NCI-H524 treated with DMSO at 0.1 percent for 48 hours (cell line): ENCODE measurements at regions not wholly inside any gene's neighbourhood (a gene's known extent, or its start where the extent isn't known, plus 50 kb on each side); places are given as distances from the start of the nearest gene placed in this dataset.
A peak's percentile ranks its signal among the peaks of the same experiment; 100 is the strongest.

ENCODE experiments used
- DNase-seq: peaks from one replicate; lab custom pipeline; 2025; lab: John Stamatoyannopoulos, UW

GRCh38 chr6:56407883-56408410 lies 160.6 kb upstream of the COL21A1 start:
- no peak for DNase-seq

- DNase-seq = no peak
Measured at GRCh38 chr6:56406276-56407269, 159.2 kb upstream of the COL21A1 start.

- DNase-seq = no peak
Measured at GRCh38 chr6:56404599-56404998, 157.2 kb upstream of the COL21A1 start.

- DNase-seq = no peak
Measured at GRCh38 chr6:56403745-56404144, 156.4 kb upstream of the COL21A1 start.

GRCh38 chr6:56401477-56402070 lies 154.2 kb upstream of the COL21A1 start:
- no peak for DNase-seq

- no peak for DNase-seq
Measured at GRCh38 chr6:56400273-56400672, 152.9 kb upstream of the COL21A1 start.

GRCh38 chr6:56399672-56400263 lies 152.4 kb upstream of the COL21A1 start:
- no peak for DNase-seq

GRCh38 chr6:56399250-56399671 lies 151.9 kb upstream of the COL21A1 start:
- DNase-seq = no peak

GRCh38 chr6:56396435-56396834 lies 149.1 kb upstream of the COL21A1 start:
- no peak for DNase-seq

- no peak for DNase-seq
Measured at GRCh38 chr6:56393615-56394612, 146.5 kb upstream of the COL21A1 start.

GRCh38 chr6:56388415-56388755 lies 141.0 kb upstream of the COL21A1 start:
- no peak for DNase-seq

GRCh38 chr6:56387621-56388414 lies 140.4 kb upstream of the COL21A1 start:
- DNase-seq = peak; percentile 49

GRCh38 chr6:56386717-56387116 lies 139.3 kb upstream of the COL21A1 start:
- DNase-seq = no peak

- DNase-seq = no peak
Measured at GRCh38 chr6:56385981-56386593, 138.7 kb upstream of the COL21A1 start.

GRCh38 chr6:56383160-56383559 lies 135.8 kb upstream of the COL21A1 start:
- no peak for DNase-seq

GRCh38 chr6:56382416-56382940 lies 135.1 kb upstream of the COL21A1 start:
- DNase-seq = no peak

- DNase-seq = no peak
Measured at GRCh38 chr6:56381801-56382251, 134.4 kb upstream of the COL21A1 start.

GRCh38 chr6:56380476-56380875 lies 133.1 kb upstream of the COL21A1 start:
- DNase-seq = no peak

GRCh38 chr6:56378966-56379585 lies 131.7 kb upstream of the COL21A1 start:
- no peak for DNase-seq
